Left lobe of liver (tissue), 2 donors: ENCODE measurements at regions not wholly inside any gene's neighbourhood (a gene's known extent, or its start where the extent isn't known, plus 50 kb on each side); places are given as distances from the start of the nearest gene placed in this dataset.

Source experiments
- ATAC-seq: fragments of 200-7000 bp; cut with Tn5 transposase; one replicate; pipeline ENCODE4 v1.9.1; 2020; ENCODE audit warnings: mild to moderate bottlenecking, moderate library complexity
- DNase-seq: peaks from one replicate; pipeline ENCODE4 v3.0.0-alpha.2; 2020; ENCODE audit warnings: low spot score
- donor health status: DM: no; HTN: no; CAD: no; lungs with moderate emphysema.
- donor health status: DM: no; HTN: yes; CAD: no.

GRCh38 chr18:29629493-29630036 lies 1413.0 kb downstream of the DSC3 start:
- ATAC-seq (no peak), DNase-seq (no peak)

DNA sequence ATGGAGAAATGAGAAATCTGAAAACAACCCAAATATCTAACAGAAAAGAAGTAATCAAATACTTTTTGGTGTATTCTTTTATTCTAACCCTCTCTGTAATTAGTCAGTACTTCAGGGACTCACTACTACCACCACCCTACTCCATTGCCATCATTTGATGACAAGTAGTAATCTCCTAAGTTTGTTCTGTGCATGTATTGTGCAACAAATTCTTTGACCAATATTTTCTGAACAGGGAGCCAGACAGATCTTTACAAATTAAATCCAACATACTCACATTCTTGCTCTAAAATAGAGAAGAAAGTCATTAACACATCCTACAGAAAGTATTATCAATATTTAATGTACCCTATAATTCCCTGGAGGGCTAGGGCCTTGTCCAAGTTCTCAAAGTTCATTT lies 1416.4 kb downstream of the DSC3 start:
- ATAC-seq (no peak), DNase-seq (no peak)

DNA sequence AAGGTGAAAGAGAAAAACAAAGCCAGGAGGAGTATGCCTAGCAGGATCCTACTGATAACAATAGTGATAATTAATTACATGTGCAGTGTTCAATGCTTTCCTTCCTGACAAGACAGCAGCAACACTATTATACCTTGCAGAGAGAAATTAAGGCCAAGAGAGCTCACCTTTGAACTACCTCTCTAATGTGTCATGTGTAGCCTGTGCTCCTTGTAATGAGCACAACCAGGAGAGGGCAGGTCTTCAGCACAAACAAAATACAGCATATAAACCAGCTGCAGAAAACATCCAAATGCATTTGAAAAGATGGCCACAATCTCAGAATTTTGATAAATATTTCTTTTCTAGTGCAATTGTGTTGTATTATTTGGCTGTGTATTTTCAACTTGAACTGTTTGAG lies 1425.7 kb downstream of the DSC3 start:
- ATAC-seq (peak; percentile 33), DNase-seq (no peak)

GRCh38 chr18:29608982-29609381 lies 1432.1 kb upstream of the CDH2 start:
- ATAC-seq (no peak), DNase-seq (no peak)

DNA sequence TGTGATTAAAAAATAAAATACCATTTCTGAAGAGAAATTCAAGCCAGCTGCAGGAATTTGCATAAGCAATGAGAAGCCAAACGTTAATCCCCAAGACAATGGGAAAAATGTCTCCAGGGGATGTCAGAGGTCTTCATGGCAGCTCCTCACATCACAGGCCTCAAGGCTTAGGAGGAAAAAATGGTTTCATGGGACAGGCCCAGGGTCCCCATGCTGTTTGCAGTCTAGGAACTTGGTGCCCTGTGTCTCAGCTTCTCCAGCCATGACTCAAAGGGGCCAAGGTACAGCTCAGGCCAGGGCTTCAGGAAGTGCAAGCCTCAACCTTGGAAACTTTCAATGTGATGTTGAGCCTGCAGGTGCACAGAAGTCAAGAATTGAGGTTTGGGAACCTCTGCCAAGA lies 1428.4 kb upstream of the CDH2 start:
- DNase-seq = no peak
- ATAC-seq = no peak

DNA sequence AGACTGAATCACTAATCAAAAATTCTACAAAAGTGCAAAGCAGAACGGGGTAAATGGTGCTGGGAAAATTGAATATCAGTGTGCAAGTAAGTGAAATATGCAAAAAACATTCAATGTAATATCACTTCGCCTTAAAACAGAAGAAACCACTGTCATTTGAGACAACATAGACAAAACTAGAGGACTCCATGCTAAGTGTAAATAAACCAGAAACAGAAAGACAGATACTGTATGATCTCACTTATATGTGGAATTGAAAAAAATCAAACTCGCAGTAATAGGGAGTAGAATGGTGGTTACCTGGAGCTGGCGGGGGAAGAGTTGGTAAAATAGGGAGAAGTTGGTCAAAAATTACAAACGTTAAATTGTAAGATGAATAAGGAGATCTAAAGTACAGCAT lies 1420.0 kb upstream of the CDH2 start:
- no peak for ATAC-seq
- DNase-seq = no peak

- DNase-seq (no peak), ATAC-seq (no peak)
Observed at GRCh38 chr18:29594493-29594892, 1417.6 kb upstream of the CDH2 start.

DNA sequence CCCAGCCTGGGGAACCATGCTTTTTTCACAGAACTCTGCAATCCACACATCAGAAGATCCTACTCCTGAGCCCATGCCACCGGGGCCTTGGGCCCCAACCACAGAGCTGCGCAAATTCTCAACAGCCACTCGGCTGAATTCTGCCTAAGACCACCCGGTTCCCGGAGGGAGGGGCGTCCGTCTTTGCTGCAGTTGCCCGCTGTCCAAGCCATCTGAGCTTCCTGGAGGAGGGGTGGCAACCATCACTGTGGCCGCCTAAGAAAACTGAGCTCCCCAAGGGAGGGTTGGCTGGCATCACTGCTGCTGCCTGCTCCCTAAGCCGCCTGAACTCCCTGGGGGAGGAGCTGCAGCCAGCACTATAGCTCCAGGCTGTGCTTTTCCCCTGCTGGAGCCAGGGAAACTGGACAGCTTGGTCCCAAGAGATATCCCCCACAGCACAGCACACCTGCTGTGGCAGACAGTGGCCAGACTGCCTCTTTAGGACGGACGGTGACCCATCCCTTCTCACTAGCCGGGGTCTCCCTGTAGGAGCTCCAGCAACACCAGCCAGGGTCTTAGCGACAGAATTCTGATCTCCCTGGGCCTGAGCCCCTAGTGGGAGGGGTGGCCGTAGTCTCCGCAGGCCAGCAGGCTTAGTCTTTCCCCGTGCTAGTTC lies 1411.6 kb upstream of the CDH2 start:
- ATAC-seq (no peak), DNase-seq (no peak)

DNA sequence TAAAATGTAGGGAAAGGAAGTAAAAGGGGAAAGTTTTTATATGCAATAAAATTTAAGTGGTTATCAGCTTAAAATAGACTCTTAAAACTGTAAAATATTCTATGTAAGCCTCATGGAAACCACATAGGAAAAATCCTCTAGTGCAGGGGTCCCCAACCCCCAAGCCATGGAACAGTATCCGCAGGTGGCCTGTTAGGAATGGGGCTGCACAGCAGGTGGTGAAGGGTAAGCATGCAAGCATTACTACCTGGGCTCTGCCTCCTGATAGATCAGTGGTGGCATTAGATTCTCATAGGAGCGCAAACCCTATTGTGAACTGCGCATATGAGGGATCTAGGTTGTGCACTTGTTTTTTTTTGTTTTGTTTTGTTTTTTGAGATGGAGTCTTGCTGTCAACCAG lies 1409.3 kb upstream of the CDH2 start:
- no peak for DNase-seq
- ATAC-seq = no peak

DNA sequence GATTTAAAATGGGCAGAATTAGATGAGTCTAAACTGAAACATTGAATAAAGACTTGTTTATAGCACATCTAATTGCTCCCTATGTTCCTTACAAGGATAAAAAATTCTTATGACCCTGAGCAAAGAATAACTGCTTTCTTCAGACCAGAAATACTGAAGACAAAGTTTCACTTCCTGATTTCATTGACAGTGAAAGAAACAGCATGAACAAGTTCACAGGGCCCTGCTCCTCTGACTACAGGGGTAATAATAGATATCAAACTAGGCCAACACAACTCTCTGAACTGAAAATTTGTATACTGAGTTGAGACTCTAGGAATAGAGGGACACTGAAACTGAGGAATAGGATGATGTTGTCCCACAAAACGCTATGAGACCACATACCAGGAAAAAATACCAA lies 1383.3 kb upstream of the CDH2 start:
- ATAC-seq (no peak), DNase-seq (no peak)

DNA sequence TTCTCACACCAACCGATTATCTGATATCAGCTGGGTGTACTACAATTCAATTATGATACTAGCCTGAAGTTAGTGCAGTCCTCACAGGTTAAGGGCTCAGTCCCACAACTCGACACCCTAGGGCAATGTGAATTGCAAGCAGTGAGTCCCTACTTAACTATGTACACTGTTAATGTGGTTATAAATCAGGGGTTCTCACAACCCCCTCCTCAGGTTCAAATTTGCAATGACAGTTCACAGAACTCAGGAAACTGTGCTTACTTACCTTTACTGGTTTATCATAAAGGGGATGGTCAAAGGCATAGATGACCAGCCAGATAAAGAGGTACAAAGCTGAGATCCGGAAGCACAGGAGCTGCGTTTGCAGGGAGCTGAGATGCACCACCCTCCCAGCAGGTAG lies 1379.1 kb upstream of the CDH2 start:
- DNase-seq (no peak), ATAC-seq (no peak)

DNA sequence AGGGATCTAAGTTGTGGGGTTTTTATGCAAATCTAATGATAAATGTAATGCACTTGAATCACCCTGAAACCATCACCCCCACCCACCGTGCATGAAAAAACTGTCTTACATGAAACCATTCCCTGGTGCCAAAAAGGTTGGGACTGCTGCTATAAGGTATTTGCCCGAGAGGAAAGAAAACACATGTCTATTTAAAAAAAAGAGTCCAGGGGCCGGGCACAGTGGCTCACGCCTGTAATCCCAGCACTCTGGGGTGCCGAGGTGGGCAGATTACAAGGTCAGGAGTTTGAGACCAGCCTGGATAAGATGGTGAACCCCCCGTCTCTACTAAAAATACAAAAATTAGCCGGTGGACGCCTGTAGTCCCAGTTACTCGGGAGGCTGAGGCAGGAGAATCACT lies 1372.8 kb upstream of the CDH2 start:
- no peak for ATAC-seq

GRCh38 chr18:29547626-29548025 lies 1370.7 kb upstream of the CDH2 start:
- no peak for DNase-seq
- no peak for ATAC-seq

More for the DNA sequence above, 1372.8 kb upstream of the CDH2 start:
- no peak for DNase-seq

DNA sequence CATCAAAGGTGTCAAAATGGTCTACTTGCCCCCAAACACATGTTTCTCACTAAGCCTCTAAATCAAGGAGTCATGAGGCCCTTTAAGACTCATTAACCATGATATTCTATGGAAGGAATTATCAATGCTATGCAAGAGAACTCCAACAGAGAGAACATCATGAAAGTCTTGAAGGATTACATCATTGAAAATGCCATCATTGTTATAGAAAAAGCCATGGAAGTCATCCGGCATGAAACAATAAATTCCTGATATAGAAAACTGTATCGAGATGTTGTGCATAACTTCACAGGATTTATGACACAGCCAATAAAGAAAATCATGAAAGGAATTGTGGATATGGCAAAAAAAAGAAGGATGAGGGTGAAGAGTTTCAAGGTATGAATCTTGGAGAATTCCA lies 1363.6 kb upstream of the CDH2 start:
- DNase-seq = no peak
- ATAC-seq = no peak

DNA sequence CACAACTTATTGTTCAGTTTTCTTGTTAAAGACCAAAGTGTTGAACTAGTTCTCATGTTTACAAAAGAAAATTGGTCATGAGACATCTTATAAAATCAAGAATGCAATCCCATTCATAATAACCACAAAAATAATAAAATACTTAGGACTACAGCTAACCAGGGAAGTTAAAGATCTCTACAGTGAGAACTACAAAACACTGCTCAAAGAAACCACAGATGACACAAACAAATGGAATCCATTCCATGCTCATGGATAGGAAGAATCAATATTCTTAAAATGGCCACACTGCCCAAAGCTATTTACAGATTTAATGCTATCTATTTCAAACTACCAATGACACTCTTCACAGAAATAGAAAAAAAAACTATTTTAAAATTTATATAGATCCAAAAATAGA lies 1354.8 kb upstream of the CDH2 start:
- ATAC-seq (no peak), DNase-seq (no peak)

GRCh38 chr18:29523371-29523770 lies 1346.4 kb upstream of the CDH2 start:
- DNase-seq (no peak), ATAC-seq (no peak)

- no peak for DNase-seq
- ATAC-seq = no peak
Observed at GRCh38 chr18:29512761-29513160, 1335.8 kb upstream of the CDH2 start.

DNA sequence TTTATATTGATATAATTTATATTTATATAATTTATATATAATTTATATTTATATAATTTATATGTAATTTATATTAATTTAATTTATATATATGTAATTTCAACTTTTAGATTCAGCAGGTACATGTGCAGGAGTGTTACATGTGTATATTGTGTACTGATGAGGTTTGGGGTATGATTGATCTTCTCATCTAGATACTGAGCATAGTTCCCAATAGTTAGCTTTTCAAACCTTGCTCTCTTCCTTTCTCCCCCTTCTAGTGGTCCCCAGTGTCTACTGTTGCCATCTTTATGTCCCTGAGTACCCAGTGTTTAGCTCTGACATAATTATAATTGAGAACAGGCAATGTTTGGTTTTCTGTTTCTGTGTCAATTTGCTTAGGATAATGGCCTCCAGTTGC lies 1335.3 kb upstream of the CDH2 start:
- DNase-seq = no peak
- no peak for ATAC-seq

GRCh38 chr18:29501952-29502351 lies 1325.0 kb upstream of the CDH2 start:
- DNase-seq (no peak), ATAC-seq (no peak)

DNA sequence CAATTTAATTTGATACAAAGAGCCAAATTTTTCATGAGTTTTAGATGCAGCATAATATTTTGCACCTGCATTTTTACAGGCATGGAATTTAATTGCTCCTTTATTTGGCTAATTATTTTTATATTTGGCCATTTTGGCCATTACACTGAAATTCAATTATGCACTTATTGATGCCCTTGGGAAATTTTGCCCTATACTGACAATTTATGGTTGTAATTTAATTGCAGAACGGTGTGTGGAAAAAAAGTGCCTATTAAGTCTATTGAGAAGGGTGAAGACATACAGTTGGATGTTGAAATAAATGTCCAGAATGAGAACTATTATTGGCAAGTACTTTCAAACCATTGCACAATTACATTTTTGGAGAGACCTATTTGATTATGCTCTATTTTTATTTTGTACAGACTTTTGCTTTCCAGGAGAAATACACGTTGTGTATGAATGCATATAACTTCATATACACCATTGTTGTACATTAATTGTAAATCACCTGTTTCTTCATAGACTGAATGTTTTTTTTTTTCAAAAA lies 1319.3 kb upstream of the CDH2 start:
- DNase-seq (no peak), ATAC-seq (no peak)

DNA sequence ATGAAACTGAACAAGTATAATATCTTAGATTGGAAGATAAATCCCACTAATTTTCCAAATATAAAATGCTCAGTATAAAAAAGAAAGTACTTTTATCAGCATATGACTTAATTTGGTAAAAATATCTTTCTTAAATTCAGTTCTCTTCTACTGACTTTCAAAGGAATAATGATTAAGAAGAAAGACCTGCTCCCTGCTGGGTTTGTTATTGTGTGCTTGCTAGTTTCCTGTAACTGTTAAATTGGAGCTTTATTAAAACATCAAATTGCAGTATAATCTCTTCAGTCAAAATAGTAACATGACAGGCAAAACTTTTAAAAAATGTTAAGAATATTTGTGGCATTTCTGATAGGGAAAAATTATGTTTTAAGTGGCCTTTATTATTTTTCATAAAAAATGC lies 1317.4 kb upstream of the CDH2 start:
- DNase-seq = no peak
- no peak for ATAC-seq

GRCh38 chr18:29491907-29492306 lies 1315.0 kb upstream of the CDH2 start:
- DNase-seq = no peak
- no peak for ATAC-seq

DNA sequence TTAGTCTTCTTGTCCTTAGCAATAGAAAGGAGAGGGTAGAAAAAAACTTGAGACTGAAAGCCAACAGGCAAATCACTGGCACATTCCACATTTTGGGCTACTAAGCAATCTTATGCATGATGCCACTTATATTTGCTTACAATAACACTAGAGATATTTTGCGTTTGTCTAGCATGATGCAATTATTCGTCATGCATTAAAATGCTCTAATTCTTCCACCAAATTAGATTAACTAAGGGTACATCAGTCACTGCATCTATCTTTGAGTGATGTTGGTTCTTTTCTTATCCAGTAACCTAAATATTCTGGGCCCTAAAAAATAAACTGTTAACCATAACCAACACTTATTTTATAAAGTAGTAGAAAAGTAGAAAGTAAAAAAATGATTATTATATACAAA lies 1311.7 kb upstream of the CDH2 start:
- no peak for ATAC-seq

More for the DNA sequence above, 1311.7 kb upstream of the CDH2 start:
- DNase-seq = no peak
